ENCODE measurements at regions not wholly inside any gene's neighbourhood (a gene's known extent, or its start where the extent isn't known, plus 50 kb on each side); places are given as distances from the start of the nearest gene placed in this dataset.

DNA sequence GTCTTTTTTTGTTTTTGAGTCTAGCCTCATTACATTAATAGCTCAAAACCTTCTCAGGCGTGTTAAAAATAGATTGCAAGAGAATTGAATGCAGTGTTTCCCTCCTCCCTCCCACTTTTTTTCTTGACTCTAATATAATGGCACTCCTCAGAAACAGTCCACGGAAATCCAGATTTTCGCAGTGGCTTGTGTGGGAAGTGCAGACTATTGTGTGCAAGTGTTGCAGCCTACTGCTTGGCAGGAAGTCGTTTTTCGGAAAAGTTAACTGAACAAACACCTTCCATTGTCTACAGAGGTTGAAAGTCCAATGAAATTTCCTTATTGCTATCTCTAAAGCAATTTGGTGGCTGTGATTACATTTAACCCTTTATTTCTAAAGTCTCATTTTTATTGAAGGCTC, 147.9 kb upstream of the E2F7 start:
- DNase-seq (ENCODE audit: low read depth) = peak; percentile 38

DNA sequence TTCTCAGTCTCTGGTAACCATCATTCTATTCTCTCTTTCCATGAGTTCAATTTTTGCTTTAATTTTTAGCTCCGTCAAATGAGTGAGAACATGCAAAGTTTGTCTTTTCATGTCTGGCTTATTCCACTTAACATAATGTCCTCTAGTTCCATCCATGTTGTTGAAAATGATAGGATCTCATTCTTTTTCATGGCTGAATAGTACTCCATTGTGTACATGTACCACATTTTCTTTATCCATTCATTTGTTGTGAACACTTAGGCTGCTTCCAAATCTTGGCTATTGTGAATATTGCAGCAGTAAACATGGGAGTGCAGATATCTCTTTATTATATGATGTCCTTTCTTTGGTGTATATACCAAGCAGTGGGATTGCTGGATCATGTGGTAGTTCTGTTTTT, 145.4 kb upstream of the E2F7 start:
- H3K27me3 Mint-ChIP-seq (ENCODE audit: low read depth, unreplicated experiment) = no peaks in the 10 kb centered on the region
- Histone ChIP-seq H3K27me3 (ENCODE audit: insufficient read depth, low read length) (no peaks in the 10 kb centered on the region), H3K9me3 (ENCODE audit: insufficient read depth, low read depth, low read length) (no peaks in the 10 kb centered on the region), H3K79me2 (ENCODE audit: insufficient read depth, low read length) (no peaks in the 10 kb centered on the region), H3K4me1 (ENCODE audit: insufficient read depth, low read length) (peaks cover 16% of the 10 kb centered on the region), H4K20me1 (ENCODE audit: insufficient read depth, low read length) (no peaks in the 10 kb centered on the region), H3K4me2 (ENCODE audit: low read length) (no peak overlapping the region), H3K4me3 (ENCODE audit: insufficient read depth, low read depth, low read length) (no peak overlapping the region), H3K36me3 (ENCODE audit: insufficient read depth, low read length) (no peaks in the 10 kb centered on the region), H3K27ac (ENCODE audit: low read depth, low read length) (no peak overlapping the region), H3K9ac (ENCODE audit: low read length) (no peak overlapping the region), H2AFZ (ENCODE audit: low read depth, low read length) (no peak overlapping the region)
- peaks cover 7% of the 10 kb centered on the region for H3K4me1 Mint-ChIP-seq (ENCODE audit: low read depth, unreplicated experiment)
- DNase-seq (ENCODE audit: low read depth) = no peak
- H3K36me3 Mint-ChIP-seq (ENCODE audit: low read depth, unreplicated experiment) = no peaks in the 10 kb centered on the region
- no peak overlapping the region for H3K27ac Mint-ChIP-seq (ENCODE audit: unreplicated experiment)
- TF ChIP-seq EZH2 (IDR thresholded peaks at IDR 0.05; ENCODE audit: insufficient read depth, low read length) (no peak), CTCF (IDR thresholded peaks at IDR 0.05; ENCODE audit: insufficient read depth, low read depth, low read length) (no peak)
- H3K4me3 Mint-ChIP-seq (ENCODE audit: unreplicated experiment) = no peak overlapping the region
- H3K9me3 Mint-ChIP-seq (ENCODE audit: unreplicated experiment) = peaks cover 11% of the 10 kb centered on the region
- no peak for FAIRE-seq

More for the DNA sequence above, 147.9 kb upstream of the E2F7 start:
- Mint-ChIP-seq H3K4me1 (ENCODE audit: low read depth, unreplicated experiment) (peaks cover 7% of the 10 kb centered on the region), H3K9me3 (ENCODE audit: unreplicated experiment) (peaks cover 15% of the 10 kb centered on the region), H3K4me3 (ENCODE audit: unreplicated experiment) (no peak overlapping the region), H3K36me3 (ENCODE audit: low read depth, unreplicated experiment) (no peaks in the 10 kb centered on the region), H3K27ac (ENCODE audit: unreplicated experiment) (no peak overlapping the region), H3K27me3 (ENCODE audit: low read depth, unreplicated experiment) (no peaks in the 10 kb centered on the region)
- H3K27me3 ChIP-seq (ENCODE audit: insufficient read depth, low read length) = no peaks in the 10 kb centered on the region
- no peaks in the 10 kb centered on the region for H3K36me3 ChIP-seq (ENCODE audit: insufficient read depth, low read length)
- peak overlapping the region; percentile 8 for H2AFZ ChIP-seq (ENCODE audit: low read depth, low read length)
- H3K9me3 ChIP-seq (ENCODE audit: insufficient read depth, low read depth, low read length) = no peaks in the 10 kb centered on the region
- no peak for FAIRE-seq
- H3K79me2 ChIP-seq (ENCODE audit: insufficient read depth, low read length) = no peaks in the 10 kb centered on the region
- no peaks in the 10 kb centered on the region for H4K20me1 ChIP-seq (ENCODE audit: insufficient read depth, low read length)
- H3K9ac ChIP-seq (ENCODE audit: low read length) = no peak overlapping the region
- TF ChIP-seq EZH2 (IDR thresholded peaks at IDR 0.05; ENCODE audit: insufficient read depth, low read length) (no peak), CTCF (IDR thresholded peaks at IDR 0.05; ENCODE audit: insufficient read depth, low read depth, low read length) (no peak)
- peak overlapping the region; percentile 9 for H3K27ac ChIP-seq (ENCODE audit: low read depth, low read length)
- no peak overlapping the region for H3K4me3 ChIP-seq (ENCODE audit: insufficient read depth, low read depth, low read length)
- H3K4me2 ChIP-seq (ENCODE audit: low read length) = peak overlapping the region; percentile 53
- peaks cover 13% of the 10 kb centered on the region for H3K4me1 ChIP-seq (ENCODE audit: insufficient read depth, low read length)

- Histone ChIP-seq H3K4me1 (ENCODE audit: insufficient read depth, low read length) (peaks cover 3% of the 10 kb centered on the region), H4K20me1 (ENCODE audit: insufficient read depth, low read length) (no peaks in the 10 kb centered on the region), H3K27me3 (ENCODE audit: insufficient read depth, low read length) (no peaks in the 10 kb centered on the region), H3K4me3 (ENCODE audit: insufficient read depth, low read depth, low read length) (no peak overlapping the region), H3K27ac (ENCODE audit: low read depth, low read length) (no peak overlapping the region), H3K79me2 (ENCODE audit: insufficient read depth, low read length) (no peaks in the 10 kb centered on the region), H3K36me3 (ENCODE audit: insufficient read depth, low read length) (no peaks in the 10 kb centered on the region), H3K9ac (ENCODE audit: low read length) (no peak overlapping the region), H2AFZ (ENCODE audit: low read depth, low read length) (no peak overlapping the region), H3K9me3 (ENCODE audit: insufficient read depth, low read depth, low read length) (no peaks in the 10 kb centered on the region), H3K4me2 (ENCODE audit: low read length) (no peak overlapping the region)
- DNase-seq (ENCODE audit: low read depth) = no peak
- no peaks in the 10 kb centered on the region for H3K36me3 Mint-ChIP-seq (ENCODE audit: low read depth, unreplicated experiment)
- no peaks in the 10 kb centered on the region for H3K4me1 Mint-ChIP-seq (ENCODE audit: low read depth, unreplicated experiment)
- TF ChIP-seq CTCF (IDR thresholded peaks at IDR 0.05; ENCODE audit: insufficient read depth, low read depth, low read length) (peak; percentile 4), EZH2 (IDR thresholded peaks at IDR 0.05; ENCODE audit: insufficient read depth, low read length) (no peak)
- no peak overlapping the region for H3K4me3 Mint-ChIP-seq (ENCODE audit: unreplicated experiment)
- no peak for FAIRE-seq
- no peaks in the 10 kb centered on the region for H3K27me3 Mint-ChIP-seq (ENCODE audit: low read depth, unreplicated experiment)
- no peaks in the 10 kb centered on the region for H3K9me3 Mint-ChIP-seq (ENCODE audit: unreplicated experiment)
- no peak overlapping the region for H3K27ac Mint-ChIP-seq (ENCODE audit: unreplicated experiment)
These were observed 138.7 kb upstream of the E2F7 start for GRCh38 chr12:77204083-77204482.

Measured in astrocyte (in vitro differentiated cells and primary cell).